ENCODE measurements at regions not wholly inside any gene's neighbourhood (a gene's known extent, or its start where the extent isn't known, plus 50 kb on each side); places are given as distances from the start of the nearest gene placed in this dataset.

- BruUV-seq (replicated peaks), result no TSS peak
- H3K9me3 ChIP-seq (ENCODE audit: low read length), result 0 out of 2 replicates have a peak, but pooled peaks cover 4% of the 10 kb centered on the region
- no peak overlapping the region for H3K27ac ChIP-seq (ENCODE audit: low read length)
- H3F3A ChIP-seq (ENCODE audit: low read length, unreplicated experiment), result no peaks in the 10 kb centered on the region
- no peaks in the 10 kb centered on the region for H3K4me1 ChIP-seq (ENCODE audit: insufficient read depth, low read length)
- no peak overlapping the region for H2AFZ ChIP-seq (ENCODE audit: low read length)
- no peaks in the 10 kb centered on the region for H3K27me3 ChIP-seq (ENCODE audit: low read length)
- DNase-seq (no peak), ATAC-seq (no peak)
- TF ChIP-seq EZH2phosphoT487 (IDR thresholded peaks at IDR 0.05; ENCODE audit: borderline replicate concordance, low read length) (no peak), CTCF (conservative IDR thresholded peaks at IDR 0.05; ENCODE audit: low read depth, low read length) (no peak), EZH2 (IDR thresholded peaks at IDR 0.05; ENCODE audit: low read length, unreplicated experiment) (no peak)
- H3K79me2 ChIP-seq (ENCODE audit: low read length), result no peaks in the 10 kb centered on the region
- no peaks in the 10 kb centered on the region for H3K9me2 ChIP-seq (replicated peaks; ENCODE audit: low read length)
- intact Hi-C loops (cut with micrococcal nuclease), result no loop called here
- H3K4me2 ChIP-seq (ENCODE audit: low read length), result no peak overlapping the region
- H3K36me3 ChIP-seq (ENCODE audit: low read depth, low read length), result no peaks in the 10 kb centered on the region
- no peak overlapping the region for H3K4me3 ChIP-seq (ENCODE audit: low read length)
- no peaks in the 10 kb centered on the region for H4K20me1 ChIP-seq (ENCODE audit: low read length)
- CTCF ChIA-PET, result no interaction called here
- no peak overlapping the region for H3K9ac ChIP-seq (ENCODE audit: low read length)
- POLR2A ChIA-PET (ENCODE audit: unreplicated experiment), result no interaction called here
Observed at GRCh38 chr2:208880171-208880570, 473.6 kb downstream of the PTH2R start.

- H3K27ac ChIP-seq (ENCODE audit: low read length), result no peak overlapping the region
- ChIA-PET CTCF (no interaction called here), POLR2A (ENCODE audit: unreplicated experiment) (no interaction called here)
- DNase-seq, result no peak
- ATAC-seq, result no peak
- H3K79me2 ChIP-seq (ENCODE audit: low read length), result no peaks in the 10 kb centered on the region
- H3K27me3 ChIP-seq (ENCODE audit: low read length), result no peaks in the 10 kb centered on the region
- intact Hi-C loops (cut with micrococcal nuclease), result no loop called here
- no peaks in the 10 kb centered on the region for H3K4me1 ChIP-seq (ENCODE audit: insufficient read depth, low read length)
- H3K36me3 ChIP-seq (ENCODE audit: low read depth, low read length), result no peaks in the 10 kb centered on the region
- no peaks in the 10 kb centered on the region for H3F3A ChIP-seq (ENCODE audit: low read length, unreplicated experiment)
- TF ChIP-seq EZH2phosphoT487 (IDR thresholded peaks at IDR 0.05; ENCODE audit: borderline replicate concordance, low read length), result no peak
- TF ChIP-seq CTCF (conservative IDR thresholded peaks at IDR 0.05; ENCODE audit: low read depth, low read length), result no peak
- TF ChIP-seq EZH2 (IDR thresholded peaks at IDR 0.05; ENCODE audit: low read length, unreplicated experiment), result no peak
- no peaks in the 10 kb centered on the region for H4K20me1 ChIP-seq (ENCODE audit: low read length)
- no peaks in the 10 kb centered on the region for H3K9me3 ChIP-seq (ENCODE audit: low read length)
- no peaks in the 10 kb centered on the region for H3K9me2 ChIP-seq (replicated peaks; ENCODE audit: low read length)
- H3K4me2 ChIP-seq (ENCODE audit: low read length), result no peak overlapping the region
- H2AFZ ChIP-seq (ENCODE audit: low read length), result no peak overlapping the region
- H3K4me3 ChIP-seq (ENCODE audit: low read length), result no peak overlapping the region
- no TSS peak for BruUV-seq (replicated peaks)
- H3K9ac ChIP-seq (ENCODE audit: low read length), result no peak overlapping the region
Observed at GRCh38 chr2:208890486-208890885, 483.9 kb downstream of the PTH2R start.

DNA sequence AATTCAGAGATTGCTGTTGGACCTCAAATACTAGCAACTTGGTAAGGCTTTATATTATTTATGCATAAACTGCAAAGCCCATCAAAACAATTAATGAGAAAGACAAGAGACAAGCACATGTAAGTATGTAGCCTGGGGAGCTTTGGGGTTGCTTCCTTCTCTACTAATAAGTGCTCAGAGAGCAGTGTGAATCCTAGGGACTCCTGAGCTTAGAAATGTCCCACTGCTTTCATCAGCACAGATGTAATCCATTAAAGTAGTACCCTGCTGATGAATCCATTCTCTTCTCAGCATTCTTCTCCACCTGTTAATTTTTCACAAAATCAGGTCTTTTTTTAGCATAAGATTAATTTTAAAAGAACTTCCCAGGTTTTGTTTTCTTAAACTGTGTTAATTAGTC lies 485.6 kb downstream of the PTH2R start:
- intact Hi-C loops (cut with micrococcal nuclease), result no loop called here
- ATAC-seq (no peak), DNase-seq (no peak)
- Histone ChIP-seq H3K4me1 (ENCODE audit: insufficient read depth, low read length) (no peaks in the 10 kb centered on the region), H3K79me2 (ENCODE audit: low read length) (no peaks in the 10 kb centered on the region), H3F3A (ENCODE audit: low read length, unreplicated experiment) (no peaks in the 10 kb centered on the region), H3K4me2 (ENCODE audit: low read length) (no peak overlapping the region), H3K9me2 (replicated peaks; ENCODE audit: low read length) (no peaks in the 10 kb centered on the region), H2AFZ (ENCODE audit: low read length) (no peak overlapping the region), H3K4me3 (ENCODE audit: low read length) (no peak overlapping the region), H3K9ac (ENCODE audit: low read length) (no peak overlapping the region), H3K27me3 (ENCODE audit: low read length) (no peaks in the 10 kb centered on the region), H4K20me1 (ENCODE audit: low read length) (no peaks in the 10 kb centered on the region), H3K27ac (ENCODE audit: low read length) (no peak overlapping the region), H3K9me3 (ENCODE audit: low read length) (no peaks in the 10 kb centered on the region), H3K36me3 (ENCODE audit: low read depth, low read length) (no peaks in the 10 kb centered on the region)
- no peak for TF ChIP-seq EZH2phosphoT487 (IDR thresholded peaks at IDR 0.05; ENCODE audit: borderline replicate concordance, low read length)
- TF ChIP-seq CTCF (conservative IDR thresholded peaks at IDR 0.05; ENCODE audit: low read depth, low read length), result no peak
- no peak for TF ChIP-seq EZH2 (IDR thresholded peaks at IDR 0.05; ENCODE audit: low read length, unreplicated experiment)
- BruUV-seq (replicated peaks), result no TSS peak
- POLR2A ChIA-PET (ENCODE audit: unreplicated experiment), result no interaction called here
- CTCF ChIA-PET, result no interaction called here

All from PC-3 (cell line).